Osteocyte (in vitro differentiated cells): ENCODE measurements at regions not wholly inside any gene's neighbourhood (a gene's known extent, or its start where the extent isn't known, plus 50 kb on each side); places are given as distances from the start of the nearest gene placed in this dataset.

ENCODE experiments used
- DNase-seq: peaks from one replicate; pipeline ENCODE4 v3.0.0; 2021; ENCODE audit warnings: mixed read lengths; ENCODE audit not compliant: unreplicated experiment; ENCODE audit errors: extremely low spot score
- H3K27ac Mint-ChIP-seq: one replicate; pipeline ENCODE4 v1.8.0; 2021; ENCODE audit warnings: mild to moderate bottlenecking, mixed read lengths; ENCODE audit not compliant: unreplicated experiment
- H3K27me3 Mint-ChIP-seq: one replicate; pipeline ENCODE4 v1.8.0; 2021; ENCODE audit warnings: mixed read lengths; ENCODE audit not compliant: unreplicated experiment
- H3K36me3 Mint-ChIP-seq: one replicate; pipeline ENCODE4 v1.8.0; 2021; ENCODE audit warnings: mixed read lengths; ENCODE audit not compliant: unreplicated experiment
- H3K4me1 Mint-ChIP-seq: one replicate; pipeline ENCODE4 v1.8.0; 2021; ENCODE audit warnings: mixed read lengths; ENCODE audit not compliant: unreplicated experiment
- H3K4me3 Mint-ChIP-seq: one replicate; pipeline ENCODE4 v1.8.0; 2021; ENCODE audit warnings: mild to moderate bottlenecking, moderate library complexity, mixed read lengths; ENCODE audit not compliant: unreplicated experiment
- H3K9me3 Mint-ChIP-seq: one replicate; pipeline ENCODE4 v1.8.0; 2021; ENCODE audit warnings: mixed read lengths; ENCODE audit not compliant: unreplicated experiment
- CTCF ChIP-seq: fragments of 200-600 bp; sonication (generic); IDR thresholded peaks from 2 replicates; pipeline ENCODE4 v1.5.0; 2021; ENCODE audit warnings: antibody characterized with exemption, mild to moderate bottlenecking, moderate library complexity

- Mint-ChIP-seq H3K4me1 (no peaks in the 10 kb centered on the region), H3K36me3 (no peaks in the 10 kb centered on the region)
These were observed 55.7 kb upstream of the OR5AN1 start for GRCh38 chr11:59302991-59303390.

GRCh38 chr11:59295435-59295834 lies 63.3 kb upstream of the OR5AN1 start:
- H3K27ac Mint-ChIP-seq = no peak overlapping the region
- no peak for TF ChIP-seq CTCF
- H3K27me3 Mint-ChIP-seq = peaks cover 6% of the 10 kb centered on the region
- DNase-seq = no peak
- H3K4me3 Mint-ChIP-seq = no peak overlapping the region
- H3K36me3 Mint-ChIP-seq = no peaks in the 10 kb centered on the region
- no peaks in the 10 kb centered on the region for H3K4me1 Mint-ChIP-seq
- H3K9me3 Mint-ChIP-seq = no peaks in the 10 kb centered on the region

More at GRCh38 chr11:59302991-59303390, 55.7 kb upstream of the OR5AN1 start:
- Mint-ChIP-seq H3K27ac (no peak overlapping the region), H3K27me3 (no peaks in the 10 kb centered on the region), H3K4me3 (no peak overlapping the region), H3K9me3 (peaks cover 10% of the 10 kb centered on the region)
- TF ChIP-seq CTCF = no peak
- DNase-seq = no peak

GRCh38 chr11:59292611-59293010 lies 66.1 kb upstream of the OR5AN1 start:
- H3K9me3 Mint-ChIP-seq = no peaks in the 10 kb centered on the region
- TF ChIP-seq CTCF = no peak
- H3K4me3 Mint-ChIP-seq = no peak overlapping the region
- peaks cover 17% of the 10 kb centered on the region for H3K27me3 Mint-ChIP-seq
- DNase-seq = no peak
- no peaks in the 10 kb centered on the region for H3K36me3 Mint-ChIP-seq
- no peaks in the 10 kb centered on the region for H3K4me1 Mint-ChIP-seq
- H3K27ac Mint-ChIP-seq = no peak overlapping the region

GRCh38 chr11:59291228-59291627 lies 67.5 kb upstream of the OR5AN1 start:
- no peak overlapping the region for H3K27ac Mint-ChIP-seq
- H3K4me3 Mint-ChIP-seq = no peak overlapping the region
- H3K4me1 Mint-ChIP-seq = no peaks in the 10 kb centered on the region
- no peak for DNase-seq
- no peaks in the 10 kb centered on the region for H3K9me3 Mint-ChIP-seq
- TF ChIP-seq CTCF = no peak
- no peaks in the 10 kb centered on the region for H3K36me3 Mint-ChIP-seq
- peaks cover 24% of the 10 kb centered on the region for H3K27me3 Mint-ChIP-seq

GRCh38 chr11:59289356-59290181 lies 69.1 kb upstream of the OR5AN1 start:
- Mint-ChIP-seq H3K27me3 (peaks cover 36% of the 10 kb centered on the region), H3K4me3 (no peak overlapping the region), H3K9me3 (no peaks in the 10 kb centered on the region), H3K27ac (no peak overlapping the region), H3K36me3 (no peaks in the 10 kb centered on the region), H3K4me1 (no peaks in the 10 kb centered on the region)
- DNase-seq = no peak
- TF ChIP-seq CTCF = no peak
